Brain pericyte (primary cell): ENCODE measurements at regions not wholly inside any gene's neighbourhood (a gene's known extent, or its start where the extent isn't known, plus 50 kb on each side); places are given as distances from the start of the nearest gene placed in this dataset.
"Not testable (repeated sequence)": the region's sequence is repeated elsewhere in the genome, so short reads cannot be mapped to it uniquely, and the experiment has no call there.

ENCODE experiments used
- DNase-seq: peaks from one replicate; pipeline ENCODE4 v3.0.0-alpha.2; 2012; ENCODE audit warnings: low read depth, low spot score

GRCh38 chr14:101634850-101635748, 73.8 kb downstream of the DIO3 start:
- DNase-seq = no peak

GRCh38 chr14:101635749-101636560, 74.7 kb downstream of the DIO3 start:
- DNase-seq = no peak

- DNase-seq = no peak
Measured at GRCh38 chr14:101639241-101639833, 78.0 kb downstream of the DIO3 start.

- no peak for DNase-seq
Measured at GRCh38 chr14:101643651-101644050, 82.4 kb downstream of the DIO3 start.

GRCh38 chr14:101654051-101654450, 92.8 kb downstream of the DIO3 start:
- no peak for DNase-seq

GRCh38 chr14:101657372-101657771, 96.1 kb downstream of the DIO3 start:
- no peak for DNase-seq

GRCh38 chr14:101665478-101666078, 95.9 kb upstream of the PPP2R5C start:
- no peak for DNase-seq

- no peak for DNase-seq
Measured at GRCh38 chr14:101666264-101666663, 95.2 kb upstream of the PPP2R5C start.

- no peak for DNase-seq
Measured at GRCh38 chr14:101669629-101670028, 91.9 kb upstream of the PPP2R5C start.

- no peak for DNase-seq
Measured at GRCh38 chr14:101673873-101674272, 87.6 kb upstream of the PPP2R5C start.

- DNase-seq = not testable (repeated sequence)
Measured at GRCh38 chr14:101675835-101676234, 85.7 kb upstream of the PPP2R5C start.

- DNase-seq = not testable (repeated sequence)
Measured at GRCh38 chr14:101677912-101678327, 83.6 kb upstream of the PPP2R5C start.

GRCh38 chr14:101681795-101682194, 79.7 kb upstream of the PPP2R5C start:
- DNase-seq = no peak

GRCh38 chr14:101683365-101683764, 78.1 kb upstream of the PPP2R5C start:
- no peak for DNase-seq

- no peak for DNase-seq
Measured at GRCh38 chr14:101687756-101688546, 73.6 kb upstream of the PPP2R5C start.

GRCh38 chr14:101689039-101689501, 72.4 kb upstream of the PPP2R5C start:
- DNase-seq = no peak

- DNase-seq = not testable (repeated sequence)
Measured at GRCh38 chr14:101689966-101690365, 71.5 kb upstream of the PPP2R5C start.

- DNase-seq = no peak
Measured at GRCh38 chr14:101695659-101696058, 65.8 kb upstream of the PPP2R5C start.

- no peak for DNase-seq
Measured at GRCh38 chr14:101704140-101704539, 57.4 kb upstream of the PPP2R5C start.

- DNase-seq = no peak
Measured at GRCh38 chr14:101705733-101706508, 55.6 kb upstream of the PPP2R5C start.
